HG03025 (cell line): ENCODE measurements at regions not wholly inside any gene's neighbourhood (a gene's known extent, or its start where the extent isn't known, plus 50 kb on each side); places are given as distances from the start of the nearest gene placed in this dataset.

Experiments used
- ATAC-seq: cut with Tn5 transposase; IDR thresholded peaks from one replicate; pipeline ENCODE4 v1.9.1; 2021; ENCODE audit warnings: mild to moderate bottlenecking, moderate library complexity; ENCODE audit not compliant: unreplicated experiment, low FRiP score

- ATAC-seq = no peak
These were observed 248.1 kb upstream of the RAB4A start for GRCh38 chr1:229022595-229023333.

GRCh38 chr1:229023651-229024300, 247.1 kb upstream of the RAB4A start:
- no peak for ATAC-seq

GRCh38 chr1:229024528-229025130, 246.3 kb upstream of the RAB4A start:
- ATAC-seq = no peak

- ATAC-seq = no peak
These were observed 245.3 kb upstream of the RAB4A start for GRCh38 chr1:229025576-229025975.

- ATAC-seq = no peak
These were observed 243.8 kb upstream of the RAB4A start for GRCh38 chr1:229027158-229027557.

GRCh38 chr1:229027622-229028182, 243.2 kb upstream of the RAB4A start:
- peak; percentile 69 for ATAC-seq

GRCh38 chr1:229028544-229028943, 242.4 kb upstream of the RAB4A start:
- ATAC-seq = no peak

GRCh38 chr1:229028987-229029878, 241.7 kb upstream of the RAB4A start:
- ATAC-seq = no peak

GRCh38 chr1:229029879-229030235, 241.1 kb upstream of the RAB4A start:
- ATAC-seq = no peak

- ATAC-seq = no peak
These were observed 240.3 kb upstream of the RAB4A start for GRCh38 chr1:229030630-229031029.

GRCh38 chr1:229031061-229031460, 239.8 kb upstream of the RAB4A start:
- no peak for ATAC-seq

GRCh38 chr1:229031481-229032341, 239.2 kb upstream of the RAB4A start:
- no peak for ATAC-seq

- no peak for ATAC-seq
These were observed 238.5 kb upstream of the RAB4A start for GRCh38 chr1:229032375-229032774.

- no peak for ATAC-seq
These were observed 237.4 kb upstream of the RAB4A start for GRCh38 chr1:229033480-229033879.

- no peak for ATAC-seq
These were observed 236.6 kb upstream of the RAB4A start for GRCh38 chr1:229034342-229034741.

GRCh38 chr1:229035054-229035747, 235.7 kb upstream of the RAB4A start:
- peak; percentile 82 for ATAC-seq

- ATAC-seq = no peak
These were observed 235.2 kb upstream of the RAB4A start for GRCh38 chr1:229035748-229036082.

- ATAC-seq = no peak
These were observed 233.0 kb upstream of the RAB4A start for GRCh38 chr1:229037806-229038405.
